Neural cell (in vitro differentiated cells): ENCODE measurements at regions not wholly inside any gene's neighbourhood (a gene's known extent, or its start where the extent isn't known, plus 50 kb on each side); places are given as distances from the start of the nearest gene placed in this dataset.

ENCODE experiments used
- H2AFZ ChIP-seq: fragments of 200-600, 300-800 bp; sonication (generic), shearing (Covaris generic); 2 replicates; pipeline ENCODE4 v1.6.0; 2014; ENCODE audit warnings: low read depth, mild to moderate bottlenecking, antibody characterized with exemption, low read length, moderate library complexity
- H3F3A ChIP-seq: fragments of 200-600 bp; shearing (Covaris generic); 2 replicates; pipeline ENCODE4 v1.6.1; 2016; ENCODE audit warnings: mild to moderate bottlenecking, moderate library complexity, mixed read lengths, antibody characterized with exemption, low read length; ENCODE audit not compliant: insufficient read depth, poor library complexity, severe bottlenecking
- H3K27ac ChIP-seq: fragments of 200-600, 300-800 bp; sonication (generic), shearing (Covaris generic); 2 replicates; pipeline ENCODE4 v1.5.1; 2014; ENCODE audit warnings: mild to moderate bottlenecking, low read length, moderate library complexity
- H3K27me3 ChIP-seq: fragments of 300-800, 200-600 bp; sonication (generic), shearing (Covaris generic); 2 replicates; pipeline ENCODE4 v1.6.0; 2014; ENCODE audit warnings: mild to moderate bottlenecking, low read depth, low read length, moderate library complexity; ENCODE audit not compliant: insufficient read depth
- H3K36me3 ChIP-seq: fragments of 300-800, 200-600 bp; sonication (generic), shearing (Covaris generic); 2 replicates; pipeline ENCODE4 v1.5.1; 2014; ENCODE audit warnings: mild to moderate bottlenecking, antibody characterized with exemption, low read length, moderate library complexity; ENCODE audit not compliant: insufficient read depth
- H3K4me2 ChIP-seq: fragments of 300-800, 200-600 bp; sonication (generic), shearing (Covaris generic); 2 replicates; pipeline ENCODE4 v1.6.0; 2014; ENCODE audit warnings: mild to moderate bottlenecking, low read length
- H3K4me3 ChIP-seq: fragments of 300-800, 200-600 bp; sonication (generic), shearing (Covaris generic); 2 replicates; pipeline ENCODE4 v1.5.1; 2014; ENCODE audit warnings: mild to moderate bottlenecking, low read length, moderate library complexity
- H3K79me2 ChIP-seq: fragments of 200-600 bp; shearing (Covaris generic); replicated peaks from 2 replicates; pipeline ENCODE4 v1.6.0; 2014; ENCODE audit warnings: mild to moderate bottlenecking, low read length, moderate library complexity; ENCODE audit not compliant: insufficient read depth
- H3K9ac ChIP-seq: fragments of 300-800, 200-600 bp; sonication (generic), shearing (Covaris generic); 2 replicates; pipeline ENCODE4 v1.6.1; 2016; ENCODE audit warnings: mild to moderate bottlenecking, low read length, mixed read lengths
- H3K9me2 ChIP-seq: fragments of 200-600 bp; shearing (Covaris generic); 2 replicates; pipeline ENCODE4 v1.6.1; 2016; ENCODE audit warnings: mild to moderate bottlenecking, low read length, mixed read lengths; ENCODE audit not compliant: insufficient read depth
- H3K9me3 ChIP-seq: fragments of 200-600, 300-800 bp; sonication (generic), shearing (Covaris generic); 2 replicates; pipeline ENCODE4 v1.6.1; 2016; ENCODE audit warnings: mild to moderate bottlenecking, mixed run types, low read length, moderate library complexity, mixed read lengths
- H4K20me1 ChIP-seq: fragments of 200-600 bp; shearing (Covaris generic); 2 replicates; pipeline ENCODE4 v1.6.1; 2016; ENCODE audit warnings: mild to moderate bottlenecking, mixed run types; ENCODE audit not compliant: insufficient read depth
- EP300 ChIP-seq: fragments of 450-650 bp; conservative IDR thresholded peaks from 2 replicates; pipeline ENCODE4 v1.6.1; 2014; ENCODE audit warnings: antibody characterized with exemption, mild to moderate bottlenecking, moderate library complexity; ENCODE audit not compliant: poor library complexity, severe bottlenecking
- EZH2 ChIP-seq: fragments of 200-600, 300-800 bp; shearing (Covaris generic), sonication (generic); IDR thresholded peaks from 2 replicates; pipeline ENCODE4 v1.6.1; 2014; ENCODE audit warnings: antibody characterized with exemption, low read length, borderline replicate concordance, mild to moderate bottlenecking; ENCODE audit not compliant: insufficient read depth, poor library complexity, severe bottlenecking
- MXI1 ChIP-seq: fragments of 450-650 bp; conservative IDR thresholded peaks from 2 replicates; pipeline ENCODE4 v1.6.1; 2014; ENCODE audit warnings: antibody characterized with exemption, mild to moderate bottlenecking; ENCODE audit not compliant: poor library complexity, severe bottlenecking
- POLR2AphosphoS5 ChIP-seq: IDR thresholded peaks from 2 replicates; pipeline ENCODE4 v1.6.1; 2012
- RAD21 ChIP-seq: fragments of 450-650 bp; conservative IDR thresholded peaks from 2 replicates; pipeline ENCODE4 v1.6.1; 2014; ENCODE audit warnings: antibody characterized with exemption, mild to moderate bottlenecking, moderate library complexity
- REST ChIP-seq: IDR thresholded peaks from 2 replicates; pipeline ENCODE4 v1.6.1; 2012; ENCODE audit warnings: borderline replicate concordance
- SMC3 ChIP-seq: fragments of 450-650 bp; conservative IDR thresholded peaks from 2 replicates; pipeline ENCODE4 v1.6.1; 2014; ENCODE audit warnings: antibody characterized with exemption, mild to moderate bottlenecking, moderate library complexity; ENCODE audit not compliant: poor library complexity
- TAF1 ChIP-seq: IDR thresholded peaks from 2 replicates; pipeline ENCODE4 v1.6.1; 2012; ENCODE audit warnings: low read depth
- TF ChIP-seq, protein P1 (sequence below): fragments of 450-650 bp; IDR thresholded peaks from 2 replicates; pipeline ENCODE4 v1.5.1; 2014; ENCODE audit warnings: antibody characterized with exemption, mild to moderate bottlenecking, moderate library complexity; ENCODE audit not compliant: poor library complexity, severe bottlenecking

DNA sequence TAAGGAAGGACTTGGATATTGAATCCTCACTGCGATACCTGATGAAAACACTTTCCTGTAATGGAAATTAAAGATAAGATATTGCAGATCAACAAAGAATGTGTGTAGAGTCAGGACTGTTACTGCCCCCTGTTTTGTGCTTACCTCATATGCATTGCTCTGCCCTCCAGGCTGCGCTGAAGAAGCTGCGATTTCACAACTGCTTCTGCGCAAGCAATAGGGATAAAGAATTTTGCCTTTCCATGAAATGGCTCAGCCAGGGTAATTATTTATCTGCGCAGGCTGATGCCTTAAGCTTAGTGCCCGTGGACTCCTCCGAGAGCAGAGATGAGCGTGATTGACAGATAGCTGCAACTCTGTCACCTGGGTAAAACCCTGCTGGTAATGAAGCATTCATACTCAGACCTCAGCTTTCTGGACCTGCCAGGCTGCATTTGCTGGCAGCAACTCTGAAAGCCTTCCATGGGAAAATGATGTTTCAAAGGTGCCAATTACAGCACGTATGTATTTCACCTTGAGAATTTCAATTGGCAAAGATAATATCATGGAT, 370.6 kb downstream of the SAMD5 start:
- H3K9me3 ChIP-seq = no peaks in the 10 kb centered on the region
- H3K4me3 ChIP-seq = peak overlapping the region; percentile 39
- TF ChIP-seq, protein P1, sequence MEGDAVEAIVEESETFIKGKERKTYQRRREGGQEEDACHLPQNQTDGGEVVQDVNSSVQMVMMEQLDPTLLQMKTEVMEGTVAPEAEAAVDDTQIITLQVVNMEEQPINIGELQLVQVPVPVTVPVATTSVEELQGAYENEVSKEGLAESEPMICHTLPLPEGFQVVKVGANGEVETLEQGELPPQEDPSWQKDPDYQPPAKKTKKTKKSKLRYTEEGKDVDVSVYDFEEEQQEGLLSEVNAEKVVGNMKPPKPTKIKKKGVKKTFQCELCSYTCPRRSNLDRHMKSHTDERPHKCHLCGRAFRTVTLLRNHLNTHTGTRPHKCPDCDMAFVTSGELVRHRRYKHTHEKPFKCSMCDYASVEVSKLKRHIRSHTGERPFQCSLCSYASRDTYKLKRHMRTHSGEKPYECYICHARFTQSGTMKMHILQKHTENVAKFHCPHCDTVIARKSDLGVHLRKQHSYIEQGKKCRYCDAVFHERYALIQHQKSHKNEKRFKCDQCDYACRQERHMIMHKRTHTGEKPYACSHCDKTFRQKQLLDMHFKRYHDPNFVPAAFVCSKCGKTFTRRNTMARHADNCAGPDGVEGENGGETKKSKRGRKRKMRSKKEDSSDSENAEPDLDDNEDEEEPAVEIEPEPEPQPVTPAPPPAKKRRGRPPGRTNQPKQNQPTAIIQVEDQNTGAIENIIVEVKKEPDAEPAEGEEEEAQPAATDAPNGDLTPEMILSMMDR = no peak
- TF ChIP-seq EZH2 (no peak), EP300 (peak; percentile 76), RAD21 (peak; percentile 45), REST (peak; percentile 36), SMC3 (peak; percentile 45), TAF1 (no peak), POLR2AphosphoS5 (peak; percentile 36), MXI1 (no peak)
- H2AFZ ChIP-seq = peak overlapping the region; percentile 10
- peak overlapping the region; percentile 84 for H3K27ac ChIP-seq
- no peaks in the 10 kb centered on the region for H3K79me2 ChIP-seq
- peak overlapping the region; percentile 40 for H3K9ac ChIP-seq
- no peaks in the 10 kb centered on the region for H4K20me1 ChIP-seq
- no peaks in the 10 kb centered on the region for H3K27me3 ChIP-seq
- peaks cover 3% of the 10 kb centered on the region for H3F3A ChIP-seq
- peak overlapping the region; percentile 48 for H3K4me2 ChIP-seq
- H3K36me3 ChIP-seq = no peaks in the 10 kb centered on the region
- no peaks in the 10 kb centered on the region for H3K9me2 ChIP-seq

DNA sequence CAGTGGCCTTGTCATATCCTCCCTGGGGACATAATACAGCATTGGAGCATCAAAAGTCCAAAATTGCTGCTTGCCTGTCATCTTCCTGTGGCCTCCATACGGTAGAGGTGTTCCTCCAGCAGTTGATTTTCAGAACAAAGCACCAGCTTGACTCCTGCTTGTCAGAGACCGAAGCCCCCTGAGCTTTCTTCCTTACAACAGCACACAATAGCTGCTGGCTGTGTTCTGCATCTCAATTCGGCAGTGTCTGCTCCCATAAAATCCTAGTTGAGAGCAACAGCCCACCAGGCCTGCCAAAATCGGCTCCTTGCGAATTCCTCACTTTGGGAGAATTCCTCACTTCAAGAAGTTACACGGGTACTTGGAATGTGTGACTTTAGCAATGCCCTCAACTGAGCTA, 372.9 kb downstream of the SAMD5 start:
- Histone ChIP-seq H2AFZ (no peak overlapping the region), H3K27ac (no peak overlapping the region), H3K27me3 (no peaks in the 10 kb centered on the region), H3K4me3 (no peak overlapping the region), H3K4me2 (no peak overlapping the region), H3K9ac (no peak overlapping the region), H4K20me1 (no peaks in the 10 kb centered on the region), H3F3A (peaks cover 3% of the 10 kb centered on the region), H3K9me3 (no peaks in the 10 kb centered on the region), H3K79me2 (no peaks in the 10 kb centered on the region), H3K36me3 (no peaks in the 10 kb centered on the region), H3K9me2 (no peaks in the 10 kb centered on the region)
- TF ChIP-seq MXI1 = no peak
- TF ChIP-seq TAF1 = no peak
- TF ChIP-seq REST = no peak
- no peak for TF ChIP-seq POLR2AphosphoS5
- TF ChIP-seq EZH2 = no peak
- no peak for TF ChIP-seq RAD21
